Panc1 (cell line): ENCODE measurements at regions not wholly inside any gene's neighbourhood (a gene's known extent, or its start where the extent isn't known, plus 50 kb on each side); places are given as distances from the start of the nearest gene placed in this dataset.

Experiments
- ATAC-seq: fragments of 200-7000 bp; cut with Tn5 transposase; 2 replicates; pipeline ENCODE4 v1.9.1; 2020; ENCODE audit warnings: mild to moderate bottlenecking, moderate library complexity
- BruUV-seq: library from RNA; stranded (reverse); fragments of 400-500 nt; replicated peaks from 2 replicates; lab custom pipeline; 2021; lab: Mats Ljungman, UMichigan
- CTCF ChIA-PET: fragments of 300-600 bp; sonication (Branson Sonifier 250); formaldehyde crosslinking; loops from one replicate; lab custom pipeline; 2022; ENCODE audit warnings: antibody characterized with exemption; lab: Charles Lee
- POLR2A ChIA-PET: fragments of 300-600 bp; sonication (Branson Sonifier 250); formaldehyde crosslinking; loops from one replicate; lab custom pipeline; 2022; ENCODE audit warnings: antibody characterized with exemption; lab: Charles Lee
- DNase-seq: peaks from one replicate; pipeline ENCODE4 v3.0.0-alpha.2; 2010; ENCODE audit warnings: low read depth, low spot score
- H3K27ac ChIP-seq: 2 replicates; pipeline ENCODE4 v1.5.1; 2011; ENCODE audit warnings: mild to moderate bottlenecking, low read length, inconsistent platforms
- H3K27me3 ChIP-seq: fragments of 200-500 bp; sonication (Bioruptor generic); 2 replicates; pipeline ENCODE4 v1.6.0; 2014; ENCODE audit warnings: low read length, inconsistent platforms; ENCODE audit not compliant: control insufficient read depth, insufficient read depth
- H3K36me3 ChIP-seq: fragments of 200-500 bp; sonication (Bioruptor generic); 2 replicates; pipeline ENCODE4 v1.5.1; 2014; ENCODE audit warnings: inconsistent platforms, mild to moderate bottlenecking, low read length, moderate library complexity; ENCODE audit not compliant: control insufficient read depth, insufficient read depth
- H3K4me1 ChIP-seq: 2 replicates; pipeline ENCODE4 v1.5.1; 2011; ENCODE audit warnings: inconsistent platforms, mild to moderate bottlenecking, low read length, moderate library complexity; ENCODE audit not compliant: control insufficient read depth, insufficient read depth
- H3K4me3 ChIP-seq, 2 experiments: 2 replicates each; pipeline ENCODE4 v1.5.1; 2011 to 2012; ENCODE audit warnings: low read depth in 2 of 2, low read length in 2 of 2, mild to moderate bottlenecking in 2 of 2, inconsistent platforms in 1 of 2, moderate library complexity in 1 of 2
- H3K9me3 ChIP-seq: fragments of 200-500 bp; sonication (Bioruptor generic); 2 replicates; pipeline ENCODE4 v1.5.1; 2014; ENCODE audit warnings: low read depth, mild to moderate bottlenecking, inconsistent platforms, low read length, moderate library complexity; ENCODE audit not compliant: control insufficient read depth, insufficient read depth
- CTCF ChIP-seq: fragments of 450-650 bp; IDR thresholded peaks from 2 replicates; pipeline ENCODE4 v1.5.1; 2017; ENCODE audit warnings: mild to moderate bottlenecking
- POLR2AphosphoS5 ChIP-seq: IDR thresholded peaks from 2 replicates; pipeline ENCODE4 v1.6.1; 2012; ENCODE audit warnings: mild to moderate bottlenecking, low read depth, low read length, moderate library complexity
- REST ChIP-seq, 2 experiments: IDR thresholded peaks; 2 replicates each; pipeline ENCODE4 v1.6.1; 2011 to 2012; ENCODE audit warnings: low read depth in 2 of 2, control low read depth in 1 of 2, low read length in 1 of 2, mild to moderate bottlenecking in 1 of 2, moderate library complexity in 1 of 2; ENCODE audit not compliant: insufficient read depth in 1 of 2
- SIN3A ChIP-seq: IDR thresholded peaks from 2 replicates; pipeline ENCODE4 v1.6.1; 2012; ENCODE audit warnings: low read depth, mild to moderate bottlenecking, low read length, moderate library complexity, borderline replicate concordance; ENCODE audit not compliant: insufficient read depth
- TCF7L2 ChIP-seq: IDR thresholded peaks from 2 replicates; pipeline ENCODE4 v1.6.1; 2011; ENCODE audit warnings: mild to moderate bottlenecking, low read depth, low read length, inconsistent platforms
- in situ Hi-C: cut with HindIII; loops from 2 replicates; pipeline ENCODE4 v1.10.0; 2016; ENCODE audit warnings: low sequenced_read_pairs, low pct_unique_long_range_greater_than_20kb
- intact Hi-C: fragments of 100-400 bp; cut with micrococcal nuclease; formaldehyde crosslinking; loops from one replicate; pipeline ENCODE4 v1.10.0; 2022; ENCODE audit not compliant: unreplicated experiment

DNA sequence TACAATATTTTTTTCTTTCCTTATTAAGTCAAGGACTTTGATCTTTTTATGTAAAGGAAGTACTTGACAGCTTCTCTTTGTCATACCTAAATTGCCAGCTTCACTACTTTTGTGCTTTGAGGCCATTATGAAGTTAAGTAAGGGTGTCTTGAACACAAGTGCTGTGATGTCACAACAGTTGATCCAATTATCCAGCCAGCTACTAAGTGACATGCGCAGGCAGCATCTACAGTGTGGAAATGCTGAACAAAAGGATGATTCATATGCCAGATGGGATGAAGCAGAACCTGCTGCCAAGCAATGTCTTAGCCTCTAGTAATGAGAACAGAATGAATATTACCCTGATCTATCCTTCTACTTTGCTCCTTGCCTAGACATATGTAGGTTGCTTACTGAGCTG lies 68.3 kb upstream of the TMEM244 start:
- Histone ChIP-seq H3K27ac (no peak overlapping the region), H3K9me3 (no peaks in the 10 kb centered on the region), H3K4me1 (no peaks in the 10 kb centered on the region), H3K4me3 (no peak overlapping the region), H3K36me3 (no peaks in the 10 kb centered on the region), H3K27me3 (no peaks in the 10 kb centered on the region)
- intact Hi-C loops (no loop called here), in situ Hi-C loops (no loop called here)
- TF ChIP-seq REST (IDR thresholded peaks at IDR 0.05; ENCODE audit: insufficient read depth in 1 of 2, low read depth in 2 of 2, low read length in 1 of 2) (no peak), TCF7L2 (no peak), SIN3A (no peak), POLR2AphosphoS5 (no peak), CTCF (no peak)
- no peak for ATAC-seq
- ChIA-PET POLR2A (no interaction called here), CTCF (no interaction called here)
- BruUV-seq = no TSS peak
- no peak for DNase-seq

DNA sequence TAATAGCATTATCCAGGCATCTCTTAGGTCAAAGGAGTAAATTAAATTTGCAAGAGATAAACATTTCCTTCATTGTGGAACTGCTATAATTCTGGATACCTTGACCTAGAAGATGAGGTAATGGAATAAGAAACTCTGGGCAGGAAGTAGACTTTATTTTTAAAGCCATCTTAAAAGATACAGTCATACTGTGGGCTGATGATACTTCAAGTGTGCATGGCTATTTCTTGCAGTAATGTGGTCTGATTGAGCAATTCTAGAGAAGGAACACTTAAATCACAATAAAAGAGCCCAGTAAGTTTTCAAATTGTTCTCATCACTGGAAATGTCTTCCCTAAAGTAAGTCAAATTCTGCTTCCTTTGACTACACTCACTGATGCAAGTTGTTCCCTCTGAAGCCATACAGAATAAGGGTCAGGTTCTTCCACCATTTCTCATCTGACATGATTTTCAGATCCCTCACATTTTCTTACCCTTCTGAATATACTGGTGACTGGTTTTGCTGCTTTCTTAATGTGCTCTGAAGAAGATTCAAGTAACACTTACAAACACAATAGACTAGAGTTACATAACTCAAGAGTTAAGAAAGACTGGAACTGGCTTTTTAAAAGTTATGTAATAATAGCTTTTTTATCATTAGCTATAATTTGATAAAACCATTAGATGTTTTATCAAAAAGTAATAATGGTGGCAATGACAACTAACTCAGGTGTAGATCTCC lies 62.6 kb upstream of the TMEM244 start:
- intact Hi-C loops = no loop called here

More for the DNA sequence above, 62.6 kb upstream of the TMEM244 start:
- POLR2A ChIA-PET = no interaction called here
- Histone ChIP-seq H3K9me3 (no peaks in the 10 kb centered on the region), H3K4me3 (no peak overlapping the region), H3K27ac (no peak overlapping the region), H3K27me3 (no peaks in the 10 kb centered on the region), H3K4me1 (no peaks in the 10 kb centered on the region), H3K36me3 (no peaks in the 10 kb centered on the region)
- in situ Hi-C loops = no loop called here
- BruUV-seq = no TSS peak
- no peak for ATAC-seq
- DNase-seq = no peak
- TF ChIP-seq REST (IDR thresholded peaks at IDR 0.05; ENCODE audit: insufficient read depth in 1 of 2, low read depth in 2 of 2, low read length in 1 of 2) (no peak), POLR2AphosphoS5 (no peak), CTCF (no peak), TCF7L2 (no peak), SIN3A (no peak)
- CTCF ChIA-PET = no interaction called here
